Skin epidermis (tissue), 12 donors: ENCODE measurements at regions not wholly inside any gene's neighbourhood (a gene's known extent, or its start where the extent isn't known, plus 50 kb on each side); places are given as distances from the start of the nearest gene placed in this dataset.
"Not testable (repeated sequence)": the region's sequence is repeated elsewhere in the genome, so short reads cannot be mapped to it uniquely, and the experiment has no call there.

Experiments used
- H3K27ac ChIP-seq, 21 experiments: fragments of 200-600 bp; sonication (generic) in 11 of 21; one replicate each; pipeline ENCODE4 v1.5.0; 2020; ENCODE audit warnings: mild to moderate bottlenecking in 3 of 21, inconsistent platforms in 2 of 21, moderate library complexity in 2 of 21
- H3K4me3 ChIP-seq, 7 experiments: fragments of 200-600 bp; sonication (generic) in 2 of 7; one replicate each; pipeline ENCODE4 v1.5.0; 2020; ENCODE audit warnings: inconsistent platforms in 2 of 7, mild to moderate bottlenecking in 2 of 7, moderate library complexity in 1 of 7

GRCh38 chr5:136518174-136518573 lies 152.8 kb upstream of the TRPC7 start:
- no peak overlapping the region for H3K27ac ChIP-seq
- H3K4me3 ChIP-seq: no peak overlapping the region

- H3K27ac ChIP-seq: no peak overlapping the region
- H3K4me3 ChIP-seq: no peak overlapping the region
These were observed 152.4 kb upstream of the TRPC7 start for GRCh38 chr5:136517755-136518154.

GRCh38 chr5:136516637-136517036 lies 151.3 kb upstream of the TRPC7 start:
- no peak overlapping the region for H3K27ac ChIP-seq
- no peak overlapping the region for H3K4me3 ChIP-seq

- Histone ChIP-seq H3K4me3 (no peak overlapping the region), H3K27ac (no peak overlapping the region)
These were observed 148.1 kb upstream of the TRPC7 start for GRCh38 chr5:136513430-136513829.

- no peak overlapping the region for H3K4me3 ChIP-seq
- H3K27ac ChIP-seq: no peak overlapping the region
These were observed 145.7 kb upstream of the TRPC7 start for GRCh38 chr5:136511046-136511445.

GRCh38 chr5:136510481-136510880 lies 145.1 kb upstream of the TRPC7 start:
- Histone ChIP-seq H3K4me3 (no peak overlapping the region), H3K27ac (no peak overlapping the region)

GRCh38 chr5:136506131-136506530 lies 140.8 kb upstream of the TRPC7 start:
- no peak overlapping the region for H3K27ac ChIP-seq
- no peak overlapping the region for H3K4me3 ChIP-seq

GRCh38 chr5:136501133-136501532 lies 135.8 kb upstream of the TRPC7 start:
- no peak overlapping the region for H3K4me3 ChIP-seq
- no peak overlapping the region for H3K27ac ChIP-seq

GRCh38 chr5:136492587-136492986 lies 127.2 kb upstream of the TRPC7 start:
- H3K27ac ChIP-seq: no peak overlapping the region
- H3K4me3 ChIP-seq: no peak overlapping the region

- Histone ChIP-seq H3K27ac (no peak overlapping the region), H3K4me3 (no peak overlapping the region)
These were observed 126.5 kb upstream of the TRPC7 start for GRCh38 chr5:136491806-136492205.

- Histone ChIP-seq H3K27ac (no peak overlapping the region), H3K4me3 (no peak overlapping the region)
These were observed 119.5 kb upstream of the TRPC7 start for GRCh38 chr5:136484808-136485325.

GRCh38 chr5:136482206-136482605 lies 116.9 kb upstream of the TRPC7 start:
- Histone ChIP-seq H3K4me3 (no peak overlapping the region), H3K27ac (no peak overlapping the region)

- no peak overlapping the region for H3K4me3 ChIP-seq
- H3K27ac ChIP-seq: no peak overlapping the region
These were observed 109.1 kb upstream of the TRPC7 start for GRCh38 chr5:136474466-136474865.

GRCh38 chr5:136467632-136468031 lies 102.3 kb upstream of the TRPC7 start:
- no peak overlapping the region for H3K4me3 ChIP-seq
- H3K27ac ChIP-seq: no peak overlapping the region

GRCh38 chr5:136466041-136466415 lies 100.7 kb upstream of the TRPC7 start:
- H3K27ac ChIP-seq: no peak overlapping the region

GRCh38 chr5:136458481-136458880 lies 93.1 kb upstream of the TRPC7 start:
- no peak overlapping the region for H3K4me3 ChIP-seq
- H3K27ac ChIP-seq: no peak overlapping the region

More at GRCh38 chr5:136466041-136466415, 100.7 kb upstream of the TRPC7 start:
- no peak overlapping the region for H3K4me3 ChIP-seq

- no peak overlapping the region for H3K4me3 ChIP-seq
- no peak overlapping the region for H3K27ac ChIP-seq
These were observed 92.2 kb upstream of the TRPC7 start for GRCh38 chr5:136457390-136458013.

GRCh38 chr5:136455409-136455808 lies 90.1 kb upstream of the TRPC7 start:
- no peak overlapping the region for H3K27ac ChIP-seq
- H3K4me3 ChIP-seq: no peak overlapping the region

- Histone ChIP-seq H3K27ac (no peak overlapping the region), H3K4me3 (no peak overlapping the region)
These were observed 88.8 kb upstream of the TRPC7 start for GRCh38 chr5:136453986-136454758.

- Histone ChIP-seq H3K27ac (no peak overlapping the region), H3K4me3 (no peak overlapping the region)
These were observed 87.9 kb upstream of the TRPC7 start for GRCh38 chr5:136453199-136453598.

- not testable (repeated sequence) for H3K27ac ChIP-seq, H3K4me3 ChIP-seq
These were observed 82.2 kb upstream of the TRPC7 start for GRCh38 chr5:136447576-136447975.
